ENCODE measurements at regions not wholly inside any gene's neighbourhood (a gene's known extent, or its start where the extent isn't known, plus 50 kb on each side); places are given as distances from the start of the nearest gene placed in this dataset.

DNA sequence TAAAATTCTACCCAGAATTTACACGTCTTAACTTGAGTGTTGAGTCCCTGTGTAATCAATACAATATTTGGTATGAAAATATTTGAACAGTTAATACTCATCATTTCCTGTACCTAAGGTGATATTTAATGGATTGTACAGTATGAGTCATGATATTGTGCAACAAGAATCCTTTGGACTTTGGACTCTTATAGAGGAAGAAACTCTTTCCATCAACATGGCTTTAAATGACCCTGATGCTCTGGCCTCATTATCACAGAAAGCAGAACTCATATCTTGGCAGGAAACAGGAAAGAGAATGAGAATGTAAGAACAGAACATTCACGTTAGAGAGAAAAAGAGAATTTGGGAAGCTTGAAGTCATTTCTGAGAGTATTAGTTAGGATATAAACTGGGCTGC is 168.8 kb upstream of the B3GALT2 start:
- H3K27me3 ChIP-seq (ENCODE audit: control insufficient read depth, low read length), result no peaks in the 10 kb centered on the region
- no peaks in the 10 kb centered on the region for H3K9me2 ChIP-seq (replicated peaks; ENCODE audit: control insufficient read depth, low read length)
- no peak overlapping the region for H3K4me3 ChIP-seq (ENCODE audit: low read length)
- H3K27ac ChIP-seq (ENCODE audit: low read depth, low read length), result no peak overlapping the region
- no peaks in the 10 kb centered on the region for H3K79me2 ChIP-seq (ENCODE audit: control insufficient read depth, low read length)
- H4K20me1 ChIP-seq (ENCODE audit: control insufficient read depth, insufficient read depth, low read depth, low read length), result no peaks in the 10 kb centered on the region
- H3K36me3 ChIP-seq (ENCODE audit: control insufficient read depth, low read length), result no peaks in the 10 kb centered on the region
- H3F3A ChIP-seq (ENCODE audit: control insufficient read depth, insufficient read depth), result no peaks in the 10 kb centered on the region
- no peak overlapping the region for H3K4me2 ChIP-seq (ENCODE audit: low read length)
- TF ChIP-seq CTCF (IDR thresholded peaks at IDR 0.05; ENCODE audit: low read depth, low read length, poor library complexity, severe bottlenecking), result no peak
- no peak for TF ChIP-seq EZH2phosphoT487 (IDR thresholded peaks at IDR 0.05; ENCODE audit: borderline replicate concordance, low read length)
- H3K4me1 ChIP-seq (ENCODE audit: control insufficient read depth, low read length), result no peaks in the 10 kb centered on the region
- no peaks in the 10 kb centered on the region for H3K9me3 ChIP-seq (ENCODE audit: control insufficient read depth, insufficient read depth, low read length)

DNA sequence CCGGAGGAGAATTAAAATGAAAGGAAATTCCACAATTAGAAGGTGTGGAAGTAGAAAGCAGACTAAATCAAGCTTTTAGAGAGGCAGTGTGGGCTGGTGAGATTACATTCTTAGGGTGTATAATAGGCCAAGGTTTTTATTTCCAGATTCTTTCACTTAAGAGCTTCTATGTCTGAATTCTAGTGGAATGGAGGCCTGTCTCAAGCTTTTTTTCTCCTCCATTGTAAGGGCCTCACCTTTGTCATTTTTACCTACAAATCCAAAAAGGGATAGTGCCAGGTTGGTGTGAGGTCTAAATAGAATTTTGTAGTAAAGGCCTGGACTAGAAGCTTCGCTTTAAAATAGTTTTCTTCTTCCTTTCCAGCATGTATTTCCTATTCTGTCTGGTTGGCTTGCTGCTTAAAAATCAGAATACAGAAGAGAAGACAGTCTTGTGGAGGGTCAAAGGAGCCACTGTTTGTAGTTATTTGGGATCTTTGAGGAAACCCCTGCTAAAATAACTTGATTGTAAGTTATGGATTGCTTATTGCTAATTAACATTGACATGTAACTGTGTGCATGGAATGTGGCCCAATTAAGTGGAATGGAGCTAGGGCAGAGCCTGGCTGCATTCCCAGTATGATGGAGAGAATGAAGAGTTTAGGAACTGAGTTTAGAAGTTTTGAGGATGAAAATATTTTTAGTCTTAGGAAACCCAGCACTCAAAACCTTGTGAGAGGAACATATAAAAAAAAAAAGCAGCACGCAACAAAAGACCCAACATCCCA is 162.5 kb upstream of the B3GALT2 start:
- H3K9me2 ChIP-seq (replicated peaks; ENCODE audit: control insufficient read depth, low read length), result no peaks in the 10 kb centered on the region
- H3F3A ChIP-seq (ENCODE audit: control insufficient read depth, insufficient read depth), result no peaks in the 10 kb centered on the region
- H3K9me3 ChIP-seq (ENCODE audit: control insufficient read depth, insufficient read depth, low read length), result no peaks in the 10 kb centered on the region
- no peak overlapping the region for H3K4me2 ChIP-seq (ENCODE audit: low read length)
- TF ChIP-seq EZH2phosphoT487 (IDR thresholded peaks at IDR 0.05; ENCODE audit: borderline replicate concordance, low read length) (no peak), CTCF (IDR thresholded peaks at IDR 0.05; ENCODE audit: low read depth, low read length, poor library complexity, severe bottlenecking) (no peak)
- no peaks in the 10 kb centered on the region for H3K4me1 ChIP-seq (ENCODE audit: control insufficient read depth, low read length)
- no peaks in the 10 kb centered on the region for H4K20me1 ChIP-seq (ENCODE audit: control insufficient read depth, insufficient read depth, low read depth, low read length)
- H3K36me3 ChIP-seq (ENCODE audit: control insufficient read depth, low read length), result no peaks in the 10 kb centered on the region
- H3K79me2 ChIP-seq (ENCODE audit: control insufficient read depth, low read length), result no peaks in the 10 kb centered on the region
- H3K27me3 ChIP-seq (ENCODE audit: control insufficient read depth, low read length), result no peaks in the 10 kb centered on the region
- H3K4me3 ChIP-seq (ENCODE audit: low read length), result no peak overlapping the region
- H3K27ac ChIP-seq (ENCODE audit: low read depth, low read length), result no peak overlapping the region

GRCh38 chr1:193348091-193348768 is 161.8 kb upstream of the B3GALT2 start:
- Histone ChIP-seq H3K4me2 (ENCODE audit: low read length) (no peak overlapping the region), H3F3A (ENCODE audit: control insufficient read depth, insufficient read depth) (no peaks in the 10 kb centered on the region), H3K4me3 (ENCODE audit: low read length) (no peak overlapping the region), H3K4me1 (ENCODE audit: control insufficient read depth, low read length) (no peaks in the 10 kb centered on the region), H3K9me3 (ENCODE audit: control insufficient read depth, insufficient read depth, low read length) (no peaks in the 10 kb centered on the region), H3K79me2 (ENCODE audit: control insufficient read depth, low read length) (no peaks in the 10 kb centered on the region), H4K20me1 (ENCODE audit: control insufficient read depth, insufficient read depth, low read depth, low read length) (no peaks in the 10 kb centered on the region), H3K27me3 (ENCODE audit: control insufficient read depth, low read length) (no peaks in the 10 kb centered on the region), H3K9me2 (replicated peaks; ENCODE audit: control insufficient read depth, low read length) (no peaks in the 10 kb centered on the region), H3K27ac (ENCODE audit: low read depth, low read length) (no peak overlapping the region), H3K36me3 (ENCODE audit: control insufficient read depth, low read length) (no peaks in the 10 kb centered on the region)
- TF ChIP-seq EZH2phosphoT487 (IDR thresholded peaks at IDR 0.05; ENCODE audit: borderline replicate concordance, low read length), result no peak
- TF ChIP-seq CTCF (IDR thresholded peaks at IDR 0.05; ENCODE audit: low read depth, low read length, poor library complexity, severe bottlenecking), result no peak
